ENCODE measurements at regions not wholly inside any gene's neighbourhood (a gene's known extent, or its start where the extent isn't known, plus 50 kb on each side); places are given as distances from the start of the nearest gene placed in this dataset.

GRCh38 chr3:75089841-75090240, 475.4 kb upstream of the CNTN3 start:
- no peak for DNase-seq (ENCODE audit: low spot score in 2 of 2)
- WGBS, 2 donors, result 48 to 54% methylated on average over 3 of the region's 3 CpGs
- H3K4me3 ChIP-seq (ENCODE audit: low read depth, poor library complexity, severe bottlenecking), result no peak overlapping the region
- intact Hi-C loops (cut with DNase I; ENCODE audit: low total_unique reads), result no loop called here
- no peak for TF ChIP-seq POLR2A (IDR thresholded peaks at IDR 0.05)
- TF ChIP-seq, protein P1, sequence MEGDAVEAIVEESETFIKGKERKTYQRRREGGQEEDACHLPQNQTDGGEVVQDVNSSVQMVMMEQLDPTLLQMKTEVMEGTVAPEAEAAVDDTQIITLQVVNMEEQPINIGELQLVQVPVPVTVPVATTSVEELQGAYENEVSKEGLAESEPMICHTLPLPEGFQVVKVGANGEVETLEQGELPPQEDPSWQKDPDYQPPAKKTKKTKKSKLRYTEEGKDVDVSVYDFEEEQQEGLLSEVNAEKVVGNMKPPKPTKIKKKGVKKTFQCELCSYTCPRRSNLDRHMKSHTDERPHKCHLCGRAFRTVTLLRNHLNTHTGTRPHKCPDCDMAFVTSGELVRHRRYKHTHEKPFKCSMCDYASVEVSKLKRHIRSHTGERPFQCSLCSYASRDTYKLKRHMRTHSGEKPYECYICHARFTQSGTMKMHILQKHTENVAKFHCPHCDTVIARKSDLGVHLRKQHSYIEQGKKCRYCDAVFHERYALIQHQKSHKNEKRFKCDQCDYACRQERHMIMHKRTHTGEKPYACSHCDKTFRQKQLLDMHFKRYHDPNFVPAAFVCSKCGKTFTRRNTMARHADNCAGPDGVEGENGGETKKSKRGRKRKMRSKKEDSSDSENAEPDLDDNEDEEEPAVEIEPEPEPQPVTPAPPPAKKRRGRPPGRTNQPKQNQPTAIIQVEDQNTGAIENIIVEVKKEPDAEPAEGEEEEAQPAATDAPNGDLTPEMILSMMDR (IDR thresholded peaks at IDR 0.05), result no peak

DNA sequence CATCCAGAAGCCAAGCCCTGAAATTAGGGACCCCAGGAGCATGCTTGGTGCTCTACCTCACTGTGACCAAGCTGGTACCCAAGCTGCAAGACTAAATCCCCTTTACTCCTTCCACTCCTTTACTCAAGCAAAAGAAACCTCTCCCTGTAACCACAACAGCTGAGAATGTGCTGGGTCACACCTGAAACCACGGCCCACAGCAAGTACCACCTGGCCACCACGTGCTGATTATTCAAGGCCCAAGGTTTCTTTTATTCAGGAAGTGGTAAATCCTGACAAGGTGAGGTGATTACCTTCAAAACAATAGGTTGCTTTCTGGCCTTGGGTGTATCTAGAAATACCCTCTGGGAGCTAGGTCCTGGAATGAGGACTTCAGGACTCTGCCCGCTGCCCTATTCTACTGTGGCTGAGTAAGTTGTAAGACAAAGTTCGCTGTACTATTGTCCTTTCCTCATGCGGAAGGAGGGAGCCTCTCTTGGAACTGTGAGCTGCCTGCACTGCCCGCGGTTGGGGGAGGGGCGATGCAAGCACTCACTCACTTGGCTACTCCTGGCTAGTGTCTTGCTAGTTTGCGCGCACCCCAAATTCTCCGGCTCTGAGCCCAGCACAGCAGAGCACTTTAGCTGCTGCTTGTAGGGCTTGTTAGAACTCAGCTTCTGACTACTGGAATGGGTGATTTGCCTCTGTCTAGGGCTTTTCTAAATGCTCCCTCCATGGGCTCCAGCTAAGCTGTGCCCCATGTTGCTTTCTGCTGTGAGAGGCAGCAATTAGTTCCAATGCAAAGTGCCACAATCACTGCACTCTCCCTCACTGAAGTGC, 487.1 kb upstream of the CNTN3 start:
- WGBS, 2 donors, result 55 to 56% methylated on average over 11 of the region's 11 CpGs
- intact Hi-C loops (cut with DNase I; ENCODE audit: low total_unique reads), result no loop called here
- no peak overlapping the region for H3K4me3 ChIP-seq (ENCODE audit: low read depth, poor library complexity, severe bottlenecking)
- DNase-seq (ENCODE audit: low spot score in 2 of 2), result no peak
- TF ChIP-seq POLR2A (IDR thresholded peaks at IDR 0.05), result no peak
- TF ChIP-seq, protein P1 (IDR thresholded peaks at IDR 0.05), result no peak

- TF ChIP-seq POLR2A (IDR thresholded peaks at IDR 0.05), result no peak
- TF ChIP-seq, protein P1 (IDR thresholded peaks at IDR 0.05), result no peak
- no peak for DNase-seq (ENCODE audit: low spot score in 2 of 2)
- no peak overlapping the region for H3K4me3 ChIP-seq (ENCODE audit: low read depth, poor library complexity, severe bottlenecking)
- 80% methylated on average over 1 of the region's 1 CpG for WGBS, 2 donors
- intact Hi-C loops (cut with DNase I; ENCODE audit: low total_unique reads), result no loop called here
Measured at GRCh38 chr3:75110741-75111140, 496.3 kb upstream of the CNTN3 start.

GRCh38 chr3:75115695-75116094, 501.2 kb upstream of the CNTN3 start:
- no peak overlapping the region for H3K4me3 ChIP-seq (ENCODE audit: low read depth, poor library complexity, severe bottlenecking)
- DNase-seq (ENCODE audit: low spot score in 2 of 2), result no peak
- TF ChIP-seq, protein P1 (IDR thresholded peaks at IDR 0.05), result no peak
- no peak for TF ChIP-seq POLR2A (IDR thresholded peaks at IDR 0.05)
- intact Hi-C loops (cut with DNase I; ENCODE audit: low total_unique reads), result no loop called here
- 82 to 87% methylated on average over 2 of the region's 2 CpGs for WGBS, 2 donors

DNA sequence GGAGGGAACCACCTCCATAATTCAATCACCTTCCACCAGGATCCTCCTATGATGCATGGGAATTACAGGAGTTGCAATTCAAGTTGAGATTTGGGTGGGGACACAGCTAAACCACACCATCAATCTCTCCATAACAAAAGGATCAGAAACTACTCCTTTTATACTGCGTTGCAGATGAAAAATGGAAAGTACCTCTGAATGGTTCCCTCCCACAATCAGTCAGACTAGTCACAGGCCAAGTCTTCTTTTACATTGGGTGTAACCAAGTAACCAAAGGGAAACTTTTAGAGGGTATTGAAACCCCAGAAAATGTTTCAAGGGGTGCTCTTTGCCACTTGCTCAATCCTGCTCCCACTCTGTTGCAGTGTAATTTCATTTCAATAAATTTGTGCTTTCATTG, 504.3 kb upstream of the CNTN3 start:
- intact Hi-C loops (cut with DNase I; ENCODE audit: low total_unique reads), result no loop called here
- 79 to 90% methylated on average over 1 of the region's 1 CpG for WGBS, 2 donors
- TF ChIP-seq, protein P1 (IDR thresholded peaks at IDR 0.05), result no peak
- TF ChIP-seq POLR2A (IDR thresholded peaks at IDR 0.05), result no peak
- no peak overlapping the region for H3K4me3 ChIP-seq (ENCODE audit: low read depth, poor library complexity, severe bottlenecking)
- no peak for DNase-seq (ENCODE audit: low spot score in 2 of 2)

- intact Hi-C loops (cut with DNase I; ENCODE audit: low total_unique reads), result no loop called here
- TF ChIP-seq, protein P1 (IDR thresholded peaks at IDR 0.05), result no peak
- no peak for TF ChIP-seq POLR2A (IDR thresholded peaks at IDR 0.05)
- no peak for DNase-seq (ENCODE audit: low spot score in 2 of 2)
- no peak overlapping the region for H3K4me3 ChIP-seq (ENCODE audit: low read depth, poor library complexity, severe bottlenecking)
Measured at GRCh38 chr3:75126556-75126955, 512.1 kb upstream of the CNTN3 start.
